ENCODE measurements at regions not wholly inside any gene's neighbourhood (a gene's known extent, or its start where the extent isn't known, plus 50 kb on each side); places are given as distances from the start of the nearest gene placed in this dataset.

GRCh38 chr18:49666045-49666775 is 104.4 kb downstream of the LIPG start:
- Histone ChIP-seq H3K27ac (ENCODE audit: low read depth, low read length) (no peak overlapping the region), H3K27me3 (ENCODE audit: control insufficient read depth in 5 of 5, insufficient read depth in 4 of 5, low read length in 5 of 5) (peaks cover 0 to 8% (median 2%) of the 10 kb centered on the region in 5 donors), H3K9me3 (ENCODE audit: control insufficient read depth in 5 of 5, low read length in 5 of 5) (peaks cover 0 to 3% (median 0%) of the 10 kb centered on the region in 5 donors), H3K9ac (ENCODE audit: low read length in 5 of 5) (no peak overlapping the region), H3K36me3 (ENCODE audit: control insufficient read depth in 5 of 5, insufficient read depth in 5 of 5, low read length in 5 of 5) (no peaks in the 10 kb centered on the region), H3K4me1 (ENCODE audit: control insufficient read depth in 5 of 5, insufficient read depth in 5 of 5, low read length in 5 of 5) (peaks cover 5 to 23% (median 10%) of the 10 kb centered on the region in 5 donors), H3K4me3 (ENCODE audit: low read depth in 1 of 5, low read length in 5 of 5) (no peak overlapping the region)

GRCh38 chr18:49663899-49664890 is 102.3 kb downstream of the LIPG start:
- Histone ChIP-seq H3K4me3 (ENCODE audit: low read depth in 1 of 5, low read length in 5 of 5) (no peak overlapping the region), H3K27ac (ENCODE audit: low read depth, low read length) (no peak overlapping the region), H3K9ac (ENCODE audit: low read length in 5 of 5) (no peak overlapping the region)

DNA sequence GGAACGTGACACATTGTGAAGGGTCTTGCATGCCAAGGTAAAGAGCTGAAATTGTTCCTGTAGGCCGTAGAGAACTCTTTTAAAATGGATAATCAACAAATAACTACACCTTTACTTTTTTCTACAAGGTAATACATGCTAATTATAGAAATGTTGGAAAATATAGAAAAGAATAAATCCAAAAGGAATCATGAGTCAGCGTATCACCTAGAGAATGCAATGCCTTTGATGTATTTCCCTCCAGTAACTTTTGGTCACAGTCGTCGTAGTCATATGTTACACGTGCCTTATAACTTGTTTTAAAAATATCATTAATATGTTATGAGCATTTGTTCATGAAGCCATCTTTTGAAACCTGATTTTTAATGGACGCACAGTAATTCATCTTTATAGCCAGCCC is 100.6 kb downstream of the LIPG start:
- H3K36me3 ChIP-seq (ENCODE audit: control insufficient read depth in 5 of 5, insufficient read depth in 5 of 5, low read length in 5 of 5) = no peaks in the 10 kb centered on the region
- peaks cover 5 to 31% (median 10%) of the 10 kb centered on the region in 5 donors for H3K4me1 ChIP-seq (ENCODE audit: control insufficient read depth in 5 of 5, insufficient read depth in 5 of 5, low read length in 5 of 5)
- peaks cover 0 to 8% (median 2%) of the 10 kb centered on the region in 5 donors for H3K27me3 ChIP-seq (ENCODE audit: control insufficient read depth in 5 of 5, insufficient read depth in 4 of 5, low read length in 5 of 5)
- no peak overlapping the region for H3K4me3 ChIP-seq (ENCODE audit: low read depth in 1 of 5, low read length in 5 of 5)
- H3K9ac ChIP-seq (ENCODE audit: low read length in 5 of 5) = no peak overlapping the region
- H3K9me3 ChIP-seq (ENCODE audit: control insufficient read depth in 5 of 5, low read length in 5 of 5) = peaks cover 0 to 3% (median 0%) of the 10 kb centered on the region in 5 donors
- no peak overlapping the region for H3K27ac ChIP-seq (ENCODE audit: low read depth, low read length)

More at GRCh38 chr18:49663899-49664890, 102.3 kb downstream of the LIPG start:
- Histone ChIP-seq H3K27me3 (ENCODE audit: control insufficient read depth in 5 of 5, insufficient read depth in 4 of 5, low read length in 5 of 5) (peaks cover 0 to 8% (median 2%) of the 10 kb centered on the region in 5 donors), H3K36me3 (ENCODE audit: control insufficient read depth in 5 of 5, insufficient read depth in 5 of 5, low read length in 5 of 5) (no peaks in the 10 kb centered on the region), H3K9me3 (ENCODE audit: control insufficient read depth in 5 of 5, low read length in 5 of 5) (peaks cover 0 to 3% (median 0%) of the 10 kb centered on the region in 5 donors), H3K4me1 (ENCODE audit: control insufficient read depth in 5 of 5, insufficient read depth in 5 of 5, low read length in 5 of 5) (peaks cover 5 to 31% (median 10%) of the 10 kb centered on the region in 5 donors)

GRCh38 chr18:49658823-49659404 is 97.1 kb downstream of the LIPG start:
- Histone ChIP-seq H3K9ac (ENCODE audit: low read length in 5 of 5) (no peak overlapping the region), H3K27ac (ENCODE audit: low read depth, low read length) (no peak overlapping the region), H3K27me3 (ENCODE audit: control insufficient read depth in 5 of 5, insufficient read depth in 4 of 5, low read length in 5 of 5) (peaks cover 0 to 3% (median 0%) of the 10 kb centered on the region in 5 donors), H3K36me3 (ENCODE audit: control insufficient read depth in 5 of 5, insufficient read depth in 5 of 5, low read length in 5 of 5) (no peaks in the 10 kb centered on the region), H3K4me3 (ENCODE audit: low read depth in 1 of 5, low read length in 5 of 5) (no peak overlapping the region), H3K9me3 (ENCODE audit: control insufficient read depth in 5 of 5, low read length in 5 of 5) (no peaks in the 10 kb centered on the region), H3K4me1 (ENCODE audit: control insufficient read depth in 5 of 5, insufficient read depth in 5 of 5, low read length in 5 of 5) (peaks cover 0 to 14% (median 2%) of the 10 kb centered on the region in 5 donors)

- H3K27me3 ChIP-seq (ENCODE audit: control insufficient read depth in 5 of 5, insufficient read depth in 4 of 5, low read length in 5 of 5) = peaks cover 0 to 2% (median 0%) of the 10 kb centered on the region in 5 donors
- H3K9me3 ChIP-seq (ENCODE audit: control insufficient read depth in 5 of 5, low read length in 5 of 5) = no peaks in the 10 kb centered on the region
- H3K4me3 ChIP-seq (ENCODE audit: low read depth in 1 of 5, low read length in 5 of 5) = no peak overlapping the region
- no peaks in the 10 kb centered on the region for H3K36me3 ChIP-seq (ENCODE audit: control insufficient read depth in 5 of 5, insufficient read depth in 5 of 5, low read length in 5 of 5)
- H3K4me1 ChIP-seq (ENCODE audit: control insufficient read depth in 5 of 5, insufficient read depth in 5 of 5, low read length in 5 of 5) = peaks cover 0 to 11% (median 8%) of the 10 kb centered on the region in 5 donors
- no peak overlapping the region for H3K9ac ChIP-seq (ENCODE audit: low read length in 5 of 5)
- no peak overlapping the region for H3K27ac ChIP-seq (ENCODE audit: low read depth, low read length)
These were observed 94.3 kb downstream of the LIPG start for GRCh38 chr18:49656073-49656692.

DNA sequence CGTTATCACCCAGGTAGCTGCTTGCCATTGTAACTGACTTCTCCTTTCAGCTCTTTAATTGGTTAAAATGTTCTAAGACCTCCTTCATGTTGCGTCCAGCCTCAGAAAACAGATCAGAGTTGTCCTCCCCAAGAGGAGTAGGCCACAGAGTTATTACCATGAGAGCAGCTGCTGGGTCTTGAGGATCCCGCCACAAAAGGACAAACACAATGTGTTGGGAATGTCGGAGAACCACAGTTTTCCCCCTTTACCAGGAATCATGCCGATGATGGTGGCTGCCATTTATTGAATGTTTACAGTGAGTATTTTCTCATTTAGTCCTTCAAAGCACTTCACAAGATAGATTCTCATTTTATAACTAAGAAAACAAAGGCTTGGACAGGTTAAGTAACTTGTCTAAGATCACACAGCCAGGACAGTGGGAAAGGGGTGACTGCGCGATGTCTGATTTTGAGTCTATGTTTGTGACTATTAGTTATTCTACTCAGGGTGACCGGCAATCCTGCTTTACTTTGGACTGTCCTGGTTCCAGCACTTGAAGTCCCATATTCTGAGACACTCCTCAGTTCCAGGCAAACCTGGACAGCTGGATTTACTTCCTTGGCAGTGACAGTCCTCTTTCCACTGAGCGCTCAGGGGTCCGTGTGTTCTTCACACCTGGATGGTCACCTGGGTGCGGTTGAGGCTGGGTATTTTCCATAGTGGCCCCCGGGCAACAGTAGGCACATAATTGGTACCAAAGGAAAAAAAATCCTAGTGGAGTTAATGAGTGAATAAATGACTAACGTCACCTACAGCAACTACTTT is 93.6 kb downstream of the LIPG start:
- Histone ChIP-seq H3K36me3 (ENCODE audit: control insufficient read depth in 5 of 5, insufficient read depth in 5 of 5, low read length in 5 of 5) (no peaks in the 10 kb centered on the region), H3K4me1 (ENCODE audit: control insufficient read depth in 5 of 5, insufficient read depth in 5 of 5, low read length in 5 of 5) (peaks cover 0 to 15% (median 10%) of the 10 kb centered on the region in 5 donors), H3K27me3 (ENCODE audit: control insufficient read depth in 5 of 5, insufficient read depth in 4 of 5, low read length in 5 of 5) (peaks cover 0 to 2% (median 0%) of the 10 kb centered on the region in 5 donors), H3K4me3 (ENCODE audit: low read depth in 1 of 5, low read length in 5 of 5) (no peak overlapping the region), H3K27ac (ENCODE audit: low read depth, low read length) (no peak overlapping the region), H3K9ac (ENCODE audit: low read length in 5 of 5) (no peak overlapping the region), H3K9me3 (ENCODE audit: control insufficient read depth in 5 of 5, low read length in 5 of 5) (no peaks in the 10 kb centered on the region)

GRCh38 chr18:49654347-49654746 is 92.5 kb downstream of the LIPG start:
- Histone ChIP-seq H3K4me1 (ENCODE audit: control insufficient read depth in 5 of 5, insufficient read depth in 5 of 5, low read length in 5 of 5) (peaks cover 0 to 16% (median 8%) of the 10 kb centered on the region in 5 donors), H3K9me3 (ENCODE audit: control insufficient read depth in 5 of 5, low read length in 5 of 5) (no peaks in the 10 kb centered on the region), H3K36me3 (ENCODE audit: control insufficient read depth in 5 of 5, insufficient read depth in 5 of 5, low read length in 5 of 5) (no peaks in the 10 kb centered on the region), H3K4me3 (ENCODE audit: low read depth in 1 of 5, low read length in 5 of 5) (no peak overlapping the region), H3K27ac (ENCODE audit: low read depth, low read length) (no peak overlapping the region), H3K9ac (ENCODE audit: low read length in 5 of 5) (no peak overlapping the region), H3K27me3 (ENCODE audit: control insufficient read depth in 5 of 5, insufficient read depth in 4 of 5, low read length in 5 of 5) (peaks cover 0 to 2% (median 0%) of the 10 kb centered on the region in 5 donors)

DNA sequence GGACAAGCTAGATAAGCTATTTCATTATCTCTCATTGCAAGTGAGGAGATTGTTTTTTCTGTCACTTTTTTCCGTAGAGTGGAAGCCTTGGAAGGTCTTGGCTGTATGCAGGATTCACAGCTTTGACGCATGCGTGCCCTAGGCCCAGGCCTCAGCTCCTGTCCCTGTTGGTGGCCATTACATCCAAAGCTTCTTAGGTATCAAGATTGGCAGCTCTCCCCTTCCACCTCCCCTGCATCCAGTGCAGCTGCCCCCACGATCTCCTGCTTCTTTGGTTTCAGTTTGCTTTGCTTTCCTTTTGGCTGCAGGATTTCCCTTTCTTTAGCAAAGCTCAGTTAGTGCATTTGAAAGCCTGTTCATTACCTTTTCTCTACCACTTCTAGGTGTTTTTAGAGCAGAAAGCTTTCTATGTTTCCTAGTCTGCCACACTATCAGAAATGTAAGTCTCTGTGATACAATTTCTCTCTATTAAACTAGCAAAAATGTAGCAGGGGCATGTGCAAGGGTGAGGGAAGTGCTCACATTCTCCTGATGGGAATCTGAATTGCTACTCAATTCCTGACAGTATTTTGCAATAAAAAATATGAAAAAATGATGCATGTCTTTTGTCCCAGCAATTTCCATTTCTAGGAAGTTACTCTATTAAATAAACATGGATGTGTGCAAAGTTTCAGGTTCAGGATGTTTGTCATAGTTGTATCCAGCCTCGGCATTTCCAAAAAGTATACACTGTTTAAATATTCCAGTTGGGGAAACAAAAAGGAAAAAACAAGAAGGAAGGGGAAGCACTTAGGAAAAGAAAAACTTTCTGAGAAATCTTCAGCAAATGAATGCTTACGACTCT is 91.2 kb downstream of the LIPG start:
- Histone ChIP-seq H3K9ac (ENCODE audit: low read length in 5 of 5) (no peak overlapping the region), H3K27ac (ENCODE audit: low read depth, low read length) (no peak overlapping the region), H3K4me3 (ENCODE audit: low read depth in 1 of 5, low read length in 5 of 5) (peak overlapping the region in 1 of 5 donors; percentile 22)

More for the DNA sequence above, 91.2 kb downstream of the LIPG start:
- Histone ChIP-seq H3K9me3 (ENCODE audit: control insufficient read depth in 5 of 5, low read length in 5 of 5) (no peaks in the 10 kb centered on the region), H3K4me1 (ENCODE audit: control insufficient read depth in 5 of 5, insufficient read depth in 5 of 5, low read length in 5 of 5) (peaks cover 0 to 23% (median 13%) of the 10 kb centered on the region in 5 donors), H3K27me3 (ENCODE audit: control insufficient read depth in 5 of 5, insufficient read depth in 4 of 5, low read length in 5 of 5) (no peaks in the 10 kb centered on the region), H3K36me3 (ENCODE audit: control insufficient read depth in 5 of 5, insufficient read depth in 5 of 5, low read length in 5 of 5) (no peaks in the 10 kb centered on the region)

Measured in subcutaneous abdominal adipose tissue (tissue), 5 donors.